HepG2 (cell line): ENCODE measurements at regions not wholly inside any gene's neighbourhood (a gene's known extent, or its start where the extent isn't known, plus 50 kb on each side); places are given as distances from the start of the nearest gene placed in this dataset.

ENCODE experiments used
- NFAT5 ChIP-seq: sonication (generic); formaldehyde crosslinking; IDR thresholded peaks from 2 replicates; pipeline ENCODE4 v1.4.0; 2020; ENCODE audit warnings: missing genetic modification reagents
- PLSCR1 ChIP-seq: sonication (generic); formaldehyde crosslinking; IDR thresholded peaks from 2 replicates; pipeline ENCODE4 v1.5.0; 2020; ENCODE audit warnings: missing genetic modification reagents, mild to moderate bottlenecking, borderline replicate concordance
- RXRA ChIP-seq: sonication (generic); formaldehyde crosslinking; IDR thresholded peaks from 2 replicates; pipeline ENCODE4 v1.5.1; 2020; ENCODE audit warnings: missing genetic modification reagents
- ZFP1 ChIP-seq: IDR thresholded peaks from 2 replicates; pipeline ENCODE4 v1.6.1; 2016
- ZNF800 ChIP-seq: sonication (generic); formaldehyde crosslinking; IDR thresholded peaks from 2 replicates; pipeline ENCODE4 v1.4.0; 2020; ENCODE audit warnings: missing genetic modification reagents

- TF ChIP-seq ZNF800 (CRISPR knock-in tag): no peak
- TF ChIP-seq PLSCR1 (CRISPR knock-in tag): no peak
- TF ChIP-seq NFAT5 (CRISPR knock-in tag): no peak
- TF ChIP-seq ZFP1 (CRISPR knock-in tag): no peak
- TF ChIP-seq RXRA: no peak
Measured at GRCh38 chr2:224241001-224241400, 160.9 kb downstream of the FAM124B start (continued).
